WTC11 (cell line): ENCODE measurements at regions not wholly inside any gene's neighbourhood (a gene's known extent, or its start where the extent isn't known, plus 50 kb on each side); places are given as distances from the start of the nearest gene placed in this dataset.

Source experiments
- ATAC-seq: fragments of 200-7000 bp; cut with Tn5 transposase; 2 replicates; pipeline ENCODE4 v1.10.0; 2021; ENCODE audit warnings: mild to moderate bottlenecking, moderate library complexity
- CTCF ChIA-PET: fragments of 300-600 bp; sonication (Branson Sonifier 250); formaldehyde crosslinking; loops from one replicate; lab custom pipeline; 2021; ENCODE audit warnings: antibody characterized with exemption; lab: Charles Lee
- POLR2A ChIA-PET: fragments of 350-600 bp; sonication (Branson Sonifier 250); formaldehyde crosslinking; loops from one replicate; lab custom pipeline; 2021; ENCODE audit warnings: antibody characterized with exemption; lab: Charles Lee
- DNase-seq: peaks from one replicate; pipeline ENCODE4 v3.0.0; 2021; ENCODE audit warnings: low spot score
- H3K27ac Mint-ChIP-seq: 2 replicates; pipeline ENCODE4 v1.8.0; 2021; ENCODE audit warnings: mixed read lengths
- H3K27me3 Mint-ChIP-seq: 2 replicates; pipeline ENCODE4 v1.8.0; 2021; ENCODE audit warnings: low read depth, mild to moderate bottlenecking, moderate library complexity, mixed read lengths
- H3K36me3 Mint-ChIP-seq: 2 replicates; pipeline ENCODE4 v1.8.0; 2021; ENCODE audit warnings: mixed read lengths
- H3K4me1 Mint-ChIP-seq: 2 replicates; pipeline ENCODE4 v1.8.0; 2022; ENCODE audit warnings: mixed read lengths
- H3K4me3 Mint-ChIP-seq: 2 replicates; pipeline ENCODE4 v1.8.0; 2021; ENCODE audit warnings: mild to moderate bottlenecking, moderate library complexity, mixed read lengths
- H3K9me3 Mint-ChIP-seq: 2 replicates; pipeline ENCODE4 v1.8.0; 2021; ENCODE audit warnings: mixed read lengths
- AFF4 ChIP-seq: sonication (generic); formaldehyde crosslinking; IDR thresholded peaks from 2 replicates; pipeline ENCODE4 v1.8.1; 2023; ENCODE audit warnings: mild to moderate bottlenecking, missing genetic modification reagents, borderline replicate concordance
- ATF1 ChIP-seq: sonication (generic); formaldehyde crosslinking; IDR thresholded peaks from 2 replicates; pipeline ENCODE4 v1.8.1; 2023; ENCODE audit warnings: mild to moderate bottlenecking, moderate library complexity, missing genetic modification reagents
- CREM ChIP-seq: sonication (generic); formaldehyde crosslinking; IDR thresholded peaks from 2 replicates; pipeline ENCODE4 v1.8.1; 2022; ENCODE audit warnings: mild to moderate bottlenecking, missing genetic modification reagents, moderate library complexity
- E2F5 ChIP-seq: sonication (generic); formaldehyde crosslinking; IDR thresholded peaks from 2 replicates; pipeline ENCODE4 v1.8.1; 2022; ENCODE audit warnings: mild to moderate bottlenecking, moderate library complexity, missing genetic modification reagents
- EMX1 ChIP-seq: fragments of 250-450 bp; sonication (Bioruptor Pico); IDR thresholded peaks from 2 replicates; pipeline ENCODE4 v1.8.0; 2021; ENCODE audit warnings: mild to moderate bottlenecking
- ESRRA ChIP-seq: sonication (generic); formaldehyde crosslinking; IDR thresholded peaks from 2 replicates; pipeline ENCODE4 v1.8.1; 2022; ENCODE audit warnings: mild to moderate bottlenecking, missing genetic modification reagents, borderline replicate concordance
- ETV6 ChIP-seq: sonication (generic); formaldehyde crosslinking; IDR thresholded peaks from 2 replicates; pipeline ENCODE4 v1.8.1; 2022; ENCODE audit warnings: mild to moderate bottlenecking, missing genetic modification reagents
- FOXK1 ChIP-seq: sonication (generic); formaldehyde crosslinking; IDR thresholded peaks from 2 replicates; pipeline ENCODE4 v1.8.0; 2022; ENCODE audit warnings: mild to moderate bottlenecking, moderate library complexity, missing genetic modification reagents
- IRF2 ChIP-seq: sonication (generic); formaldehyde crosslinking; IDR thresholded peaks from 2 replicates; pipeline ENCODE4 v1.8.0; 2022; ENCODE audit warnings: low read depth, missing genetic modification reagents, borderline replicate concordance
- MXD4 ChIP-seq: fragments of 250-450 bp; sonication (Bioruptor Pico); IDR thresholded peaks from 2 replicates; pipeline ENCODE4 v1.8.0; 2021; ENCODE audit warnings: mild to moderate bottlenecking, moderate library complexity, borderline replicate concordance
- NR2C2 ChIP-seq: sonication (generic); formaldehyde crosslinking; IDR thresholded peaks from 2 replicates; pipeline ENCODE4 v1.8.0; 2022; ENCODE audit warnings: mild to moderate bottlenecking, missing genetic modification reagents
- PRRX2 ChIP-seq: fragments of 250-450 bp; sonication (Bioruptor Pico); IDR thresholded peaks from 2 replicates; pipeline ENCODE4 v1.8.0; 2021; ENCODE audit warnings: mild to moderate bottlenecking
- SP1 ChIP-seq: sonication (generic); formaldehyde crosslinking; conservative IDR thresholded peaks from 2 replicates; pipeline ENCODE4 v1.8.1; 2022; ENCODE audit warnings: missing genetic modification reagents
- TCF7 ChIP-seq: sonication (generic); formaldehyde crosslinking; IDR thresholded peaks from 2 replicates; pipeline ENCODE4 v1.8.0; 2022; ENCODE audit warnings: mild to moderate bottlenecking, low read depth, missing genetic modification reagents, moderate library complexity
- TEAD4 ChIP-seq: sonication (generic); formaldehyde crosslinking; IDR thresholded peaks from 2 replicates; pipeline ENCODE4 v1.8.0; 2022; ENCODE audit warnings: mild to moderate bottlenecking, missing genetic modification reagents
- ZNF232 ChIP-seq: sonication (generic); formaldehyde crosslinking; IDR thresholded peaks from 2 replicates; pipeline ENCODE4 v1.8.0; 2022; ENCODE audit warnings: mild to moderate bottlenecking, missing genetic modification reagents
- ZNF281 ChIP-seq: sonication (generic); formaldehyde crosslinking; IDR thresholded peaks from 2 replicates; pipeline ENCODE4 v1.8.0; 2023; ENCODE audit warnings: mild to moderate bottlenecking, missing genetic modification reagents
- TF ChIP-seq, protein P1 (sequence below): fragments of 250-450 bp; sonication (Bioruptor Pico); IDR thresholded peaks from 2 replicates; pipeline ENCODE4 v1.8.0; 2021; ENCODE audit warnings: mild to moderate bottlenecking
- TF ChIP-seq, protein P2 (sequence below): fragments of 250-450 bp; sonication (Bioruptor Pico); IDR thresholded peaks from 2 replicates; pipeline ENCODE4 v1.9.0; 2021; ENCODE audit warnings: mild to moderate bottlenecking
- TF ChIP-seq, protein P3 (sequence below): sonication (generic); formaldehyde crosslinking; IDR thresholded peaks from 2 replicates; pipeline ENCODE4 v1.8.1; 2023; ENCODE audit warnings: mild to moderate bottlenecking, missing genetic modification reagents

GRCh38 chr9:8229226-8229625, 429.6 kb upstream of the DMAC1 start (continued):
- TF ChIP-seq TCF7 (CRISPR knock-in tag), result no peak
- TF ChIP-seq ATF1, result no peak
- TF ChIP-seq NR2C2 (CRISPR knock-in tag), result no peak

- Mint-ChIP-seq H3K27ac (no peak overlapping the region), H3K36me3 (no peaks in the 10 kb centered on the region), H3K4me1 (no peaks in the 10 kb centered on the region; the same call in 1 of the 2 replicates), H3K27me3 (no peaks in the 10 kb centered on the region), H3K4me3 (no peak overlapping the region), H3K9me3 (no peaks in the 10 kb centered on the region)
- no peak for TF ChIP-seq ESRRA (CRISPR knock-in tag)
- no peak for TF ChIP-seq CREM (CRISPR knock-in tag)
- no peak for TF ChIP-seq SP1 (CRISPR knock-in tag)
- TF ChIP-seq, protein P1, sequence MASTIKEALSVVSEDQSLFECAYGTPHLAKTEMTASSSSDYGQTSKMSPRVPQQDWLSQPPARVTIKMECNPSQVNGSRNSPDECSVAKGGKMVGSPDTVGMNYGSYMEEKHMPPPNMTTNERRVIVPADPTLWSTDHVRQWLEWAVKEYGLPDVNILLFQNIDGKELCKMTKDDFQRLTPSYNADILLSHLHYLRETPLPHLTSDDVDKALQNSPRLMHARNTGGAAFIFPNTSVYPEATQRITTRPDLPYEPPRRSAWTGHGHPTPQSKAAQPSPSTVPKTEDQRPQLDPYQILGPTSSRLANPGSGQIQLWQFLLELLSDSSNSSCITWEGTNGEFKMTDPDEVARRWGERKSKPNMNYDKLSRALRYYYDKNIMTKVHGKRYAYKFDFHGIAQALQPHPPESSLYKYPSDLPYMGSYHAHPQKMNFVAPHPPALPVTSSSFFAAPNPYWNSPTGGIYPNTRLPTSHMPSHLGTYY (CRISPR knock-in tag), result no peak
- no peak for TF ChIP-seq FOXK1
- TF ChIP-seq, protein P2, sequence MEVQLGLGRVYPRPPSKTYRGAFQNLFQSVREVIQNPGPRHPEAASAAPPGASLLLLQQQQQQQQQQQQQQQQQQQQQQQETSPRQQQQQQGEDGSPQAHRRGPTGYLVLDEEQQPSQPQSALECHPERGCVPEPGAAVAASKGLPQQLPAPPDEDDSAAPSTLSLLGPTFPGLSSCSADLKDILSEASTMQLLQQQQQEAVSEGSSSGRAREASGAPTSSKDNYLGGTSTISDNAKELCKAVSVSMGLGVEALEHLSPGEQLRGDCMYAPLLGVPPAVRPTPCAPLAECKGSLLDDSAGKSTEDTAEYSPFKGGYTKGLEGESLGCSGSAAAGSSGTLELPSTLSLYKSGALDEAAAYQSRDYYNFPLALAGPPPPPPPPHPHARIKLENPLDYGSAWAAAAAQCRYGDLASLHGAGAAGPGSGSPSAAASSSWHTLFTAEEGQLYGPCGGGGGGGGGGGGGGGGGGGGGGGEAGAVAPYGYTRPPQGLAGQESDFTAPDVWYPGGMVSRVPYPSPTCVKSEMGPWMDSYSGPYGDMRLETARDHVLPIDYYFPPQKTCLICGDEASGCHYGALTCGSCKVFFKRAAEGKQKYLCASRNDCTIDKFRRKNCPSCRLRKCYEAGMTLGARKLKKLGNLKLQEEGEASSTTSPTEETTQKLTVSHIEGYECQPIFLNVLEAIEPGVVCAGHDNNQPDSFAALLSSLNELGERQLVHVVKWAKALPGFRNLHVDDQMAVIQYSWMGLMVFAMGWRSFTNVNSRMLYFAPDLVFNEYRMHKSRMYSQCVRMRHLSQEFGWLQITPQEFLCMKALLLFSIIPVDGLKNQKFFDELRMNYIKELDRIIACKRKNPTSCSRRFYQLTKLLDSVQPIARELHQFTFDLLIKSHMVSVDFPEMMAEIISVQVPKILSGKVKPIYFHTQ (CRISPR knock-in tag), result no peak
- no peak for TF ChIP-seq PRRX2
- no peak for TF ChIP-seq E2F5 (CRISPR knock-in tag)
- no peak for TF ChIP-seq ZNF232 (CRISPR knock-in tag)
- no peak for TF ChIP-seq TEAD4 (CRISPR knock-in tag)
- TF ChIP-seq AFF4 (CRISPR knock-in tag), result no peak
- TF ChIP-seq EMX1 (CRISPR knock-in tag), result no peak
- TF ChIP-seq, protein P3, sequence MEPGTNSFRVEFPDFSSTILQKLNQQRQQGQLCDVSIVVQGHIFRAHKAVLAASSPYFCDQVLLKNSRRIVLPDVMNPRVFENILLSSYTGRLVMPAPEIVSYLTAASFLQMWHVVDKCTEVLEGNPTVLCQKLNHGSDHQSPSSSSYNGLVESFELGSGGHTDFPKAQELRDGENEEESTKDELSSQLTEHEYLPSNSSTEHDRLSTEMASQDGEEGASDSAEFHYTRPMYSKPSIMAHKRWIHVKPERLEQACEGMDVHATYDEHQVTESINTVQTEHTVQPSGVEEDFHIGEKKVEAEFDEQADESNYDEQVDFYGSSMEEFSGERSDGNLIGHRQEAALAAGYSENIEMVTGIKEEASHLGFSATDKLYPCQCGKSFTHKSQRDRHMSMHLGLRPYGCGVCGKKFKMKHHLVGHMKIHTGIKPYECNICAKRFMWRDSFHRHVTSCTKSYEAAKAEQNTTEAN (CRISPR knock-in tag), result no peak
- no peak for TF ChIP-seq ZNF281 (CRISPR knock-in tag)
- TF ChIP-seq ETV6 (CRISPR knock-in tag), result no peak
- no peak for TF ChIP-seq MXD4
- TF ChIP-seq IRF2 (CRISPR knock-in tag), result no peak
- ATAC-seq (no peak), DNase-seq (no peak)
- ChIA-PET POLR2A (no interaction called here), CTCF (no interaction called here)
Measured at GRCh38 chr9:8224381-8224801, 424.8 kb upstream of the DMAC1 start.
